Ureter (tissue), 1 donor: ENCODE measurements at regions not wholly inside any gene's neighbourhood (a gene's known extent, or its start where the extent isn't known, plus 50 kb on each side); places are given as distances from the start of the nearest gene placed in this dataset.

Experiments used
- DNase-seq: peaks from one replicate; pipeline ENCODE4 v3.0.0-alpha.2; 2020; ENCODE audit warnings: low spot score
- donor health status: DM: yes; HTN: yes; CAD: no.

GRCh38 chr16:82405736-82406135 lies 221.0 kb upstream of the CDH13 start:
- no peak for DNase-seq

DNA sequence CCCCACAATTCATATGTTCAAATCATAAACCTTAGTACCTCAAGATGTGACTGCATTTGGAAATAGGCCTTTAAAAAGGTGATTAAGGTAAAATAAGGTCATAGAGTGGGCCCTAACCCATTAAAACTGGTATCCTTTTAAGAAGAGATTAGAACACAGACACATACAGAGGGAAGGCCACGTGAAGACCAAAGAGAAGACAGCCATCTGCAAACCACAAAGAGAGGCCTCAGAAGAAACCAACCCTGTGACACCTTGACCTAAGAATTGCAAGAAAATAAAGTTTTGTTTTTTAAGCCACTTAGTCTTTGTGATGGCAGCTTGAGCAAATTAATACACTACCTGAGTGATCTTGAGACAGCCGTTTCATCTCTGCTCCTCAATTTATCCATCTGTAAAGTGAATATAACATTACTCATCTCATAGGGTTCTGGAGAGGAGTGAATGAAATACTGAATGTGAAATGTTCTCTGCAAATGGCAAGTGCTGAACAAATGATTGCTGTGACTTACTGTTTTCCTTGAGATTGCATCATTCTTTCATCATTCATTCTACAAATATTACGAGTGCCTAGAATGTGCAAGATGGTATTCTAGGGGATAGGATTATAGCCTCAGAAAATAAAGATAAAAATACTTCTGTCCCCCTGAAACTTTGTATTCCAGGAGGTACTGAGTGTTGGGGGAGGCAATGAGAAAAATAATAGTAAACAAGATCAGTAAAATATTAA lies 222.0 kb upstream of the CDH13 start:
- no peak for DNase-seq

- DNase-seq = no peak
Measured at GRCh38 chr16:82402665-82403218, 224.0 kb upstream of the CDH13 start.

DNA sequence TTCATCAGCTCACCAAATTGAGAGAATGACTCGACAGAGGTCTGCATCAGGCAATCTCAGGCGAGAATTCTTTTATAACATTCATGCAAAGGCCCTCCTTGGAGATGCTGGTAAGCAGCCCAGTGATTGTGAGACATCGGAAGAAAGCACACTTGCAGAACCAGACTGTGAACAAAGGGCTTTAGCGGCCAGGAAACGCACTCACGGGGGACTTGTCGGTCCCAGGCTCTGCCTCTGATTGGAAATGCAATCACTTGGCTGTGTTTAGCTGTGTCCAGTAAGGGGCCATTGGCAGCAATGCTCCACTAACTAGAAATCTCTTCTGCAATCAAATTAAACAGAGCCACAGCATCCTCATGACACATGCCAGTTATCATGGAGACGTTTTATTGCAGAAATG lies 226.7 kb upstream of the CDH13 start:
- DNase-seq = no peak

DNA sequence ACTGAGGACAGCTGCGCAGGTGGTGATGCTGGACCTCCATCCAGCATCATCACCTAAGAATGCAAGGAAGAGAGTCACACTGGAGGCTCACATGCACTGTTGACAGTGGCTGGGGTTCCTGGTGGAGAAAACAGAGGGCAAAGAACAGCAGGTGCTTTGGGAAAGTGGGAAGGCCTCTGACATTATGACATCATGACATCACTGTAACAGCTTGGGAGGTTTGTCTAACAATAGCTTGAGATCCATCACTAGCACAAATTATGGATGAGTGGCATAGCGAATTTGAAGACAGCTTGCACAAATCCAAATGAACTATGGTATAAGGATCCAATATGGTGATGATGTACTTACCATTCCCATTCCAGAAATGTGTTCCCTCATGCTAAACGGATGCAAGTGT lies 226.5 kb upstream of the MPHOSPH6 start:
- DNase-seq = no peak

GRCh38 chr16:82395212-82395611 lies 225.2 kb upstream of the MPHOSPH6 start:
- DNase-seq = no peak

DNA sequence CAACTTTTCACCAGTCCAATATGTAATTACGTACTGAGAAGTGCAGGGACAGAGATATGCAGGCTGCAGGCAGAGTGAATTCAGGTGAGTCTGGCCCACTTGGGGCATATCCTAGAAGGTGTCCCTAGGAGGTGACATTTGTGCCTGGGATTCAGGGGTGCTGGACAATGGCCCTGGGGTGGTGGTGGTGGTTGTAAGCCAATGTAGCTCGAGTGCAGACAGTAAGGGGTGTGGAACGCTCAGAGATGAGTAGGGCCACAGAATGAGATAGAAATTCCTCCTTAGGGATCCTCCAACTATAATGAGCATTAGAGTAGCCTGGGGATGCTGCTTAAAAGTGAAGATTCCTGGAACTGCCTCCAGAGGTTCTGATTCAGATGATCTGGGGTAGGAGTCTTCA lies 221.7 kb upstream of the MPHOSPH6 start:
- no peak for DNase-seq

DNA sequence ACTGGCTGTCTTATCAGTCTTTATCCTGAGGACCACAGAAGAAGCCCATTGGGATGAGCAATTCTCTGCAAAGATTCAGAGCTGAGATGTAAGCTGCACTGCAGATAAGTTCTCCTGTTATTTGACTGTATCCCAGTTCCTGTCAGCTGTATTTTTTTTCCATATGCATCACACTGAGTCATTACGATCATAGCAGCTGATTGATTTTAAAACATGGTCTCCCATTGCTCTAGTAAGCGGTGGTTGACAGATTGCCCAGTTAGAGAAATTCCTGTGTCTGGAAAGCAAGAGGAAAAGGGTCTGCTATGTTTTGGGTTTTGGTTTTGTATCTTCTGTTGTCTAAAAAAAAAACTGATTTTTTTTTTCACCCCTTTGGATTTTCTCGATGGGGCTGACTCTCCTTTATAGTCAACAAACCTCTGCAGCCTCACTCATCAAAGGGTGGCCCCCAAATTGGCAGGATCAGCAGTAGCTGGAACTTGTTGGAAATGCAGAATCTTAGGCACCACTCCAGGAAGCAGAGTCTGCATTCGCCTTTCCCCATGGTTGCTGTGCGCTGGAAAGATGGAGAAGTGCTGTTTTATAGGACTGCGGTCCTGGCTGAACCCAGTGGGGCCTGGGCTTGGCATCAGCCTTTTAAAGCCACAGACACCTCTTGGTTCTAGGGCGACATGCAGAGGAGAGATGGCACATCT lies 220.1 kb upstream of the MPHOSPH6 start:
- no peak for DNase-seq

GRCh38 chr16:82386761-82387160 lies 216.7 kb upstream of the MPHOSPH6 start:
- DNase-seq = no peak

DNA sequence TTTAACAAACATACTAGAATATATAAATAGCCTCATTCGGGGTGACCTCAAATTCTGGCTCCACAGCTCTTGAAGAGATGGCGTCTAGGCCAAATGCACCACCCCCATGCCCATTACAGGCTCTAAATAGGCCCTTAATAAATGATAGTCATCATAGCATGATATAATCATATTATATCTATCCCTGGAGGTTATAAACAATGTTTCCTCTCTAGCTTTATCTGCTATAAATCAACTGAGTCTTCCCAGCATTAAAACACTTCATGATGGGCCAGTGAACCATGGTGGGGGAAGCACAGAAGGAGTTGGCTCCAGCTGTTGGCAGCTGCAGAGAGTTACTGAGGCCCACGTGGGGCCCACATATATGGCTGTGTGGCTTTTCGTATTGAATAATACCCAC lies 214.9 kb upstream of the MPHOSPH6 start:
- no peak for DNase-seq

DNA sequence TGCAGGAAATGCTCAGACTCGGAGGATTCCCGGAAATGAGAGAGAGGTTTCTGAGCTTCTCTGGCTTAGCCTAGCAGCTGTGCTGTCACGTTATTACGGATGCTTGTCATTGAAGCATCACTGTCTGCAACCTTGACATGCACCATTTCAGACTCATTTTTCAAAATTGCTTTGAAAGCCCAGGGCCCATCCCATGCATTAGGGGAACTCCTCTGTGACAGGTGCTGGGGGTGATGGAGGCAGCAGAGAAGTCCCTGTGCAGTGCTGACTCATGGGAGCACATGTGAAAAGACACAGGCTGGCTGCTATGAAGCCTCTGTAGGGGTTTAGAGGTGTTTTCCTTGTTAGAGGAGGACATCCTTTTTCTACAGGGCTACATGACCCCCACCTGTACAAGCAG lies 214.0 kb upstream of the MPHOSPH6 start:
- DNase-seq = no peak

GRCh38 chr16:82382521-82382920 lies 212.5 kb upstream of the MPHOSPH6 start:
- no peak for DNase-seq

DNA sequence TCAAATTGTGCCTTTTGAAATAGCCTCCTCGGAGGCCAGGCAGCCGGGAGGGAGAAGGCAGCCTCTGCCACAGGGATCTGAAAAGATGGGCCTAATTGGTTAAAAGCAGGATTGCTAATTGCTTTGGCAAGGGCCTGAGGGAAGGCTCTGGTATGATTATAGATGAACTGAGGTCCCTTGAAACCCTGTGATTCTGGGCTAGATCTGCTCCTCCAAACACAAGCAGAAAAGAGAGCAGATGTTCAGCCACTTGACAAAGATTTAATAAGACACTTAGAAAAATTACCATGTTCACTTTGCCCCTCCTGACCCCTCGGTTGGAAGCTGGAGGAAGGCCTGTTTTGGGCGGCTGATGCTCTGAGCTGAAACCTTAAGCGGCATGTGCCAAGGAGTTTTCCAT lies 209.5 kb upstream of the MPHOSPH6 start:
- no peak for DNase-seq

DNA sequence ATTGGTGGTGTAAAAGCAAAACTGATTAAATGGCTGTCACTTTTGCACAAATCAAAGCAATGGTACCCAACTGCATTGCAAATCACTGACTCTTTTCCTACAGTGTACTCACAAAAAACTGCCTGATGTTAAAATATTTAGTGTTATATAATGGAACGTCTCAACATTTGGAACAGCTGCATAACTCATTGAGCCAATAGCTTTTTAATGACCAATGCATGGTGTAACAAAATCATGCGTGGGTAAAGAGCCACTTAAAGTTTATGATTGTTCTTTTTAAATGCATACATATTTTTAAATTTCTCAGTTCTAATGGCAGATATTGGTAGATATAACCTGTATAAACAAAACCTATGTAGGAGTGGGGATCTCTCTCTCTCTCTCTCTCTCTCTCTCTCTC lies 204.0 kb upstream of the MPHOSPH6 start:
- DNase-seq = no peak

- DNase-seq = no peak
Measured at GRCh38 chr16:82370282-82370681, 200.3 kb upstream of the MPHOSPH6 start.

DNA sequence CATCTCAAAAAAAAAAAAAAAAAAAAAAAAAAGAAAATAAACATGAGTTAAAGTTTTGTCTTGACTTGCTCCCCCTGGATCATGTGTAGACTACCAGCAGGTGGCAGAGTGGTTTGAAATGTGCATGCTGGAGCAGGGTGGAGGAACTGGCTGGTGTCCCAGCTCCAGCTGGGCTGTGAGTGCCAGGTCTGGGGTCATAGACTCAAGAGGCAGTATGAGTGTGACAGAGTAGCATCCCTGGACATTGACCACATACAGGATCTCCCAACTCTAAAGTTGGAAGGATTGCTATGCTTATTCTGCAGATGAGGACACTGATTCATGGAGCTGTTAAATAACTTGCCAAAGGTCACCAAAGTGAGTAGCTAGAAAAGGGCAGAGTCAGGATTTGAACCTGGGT lies 198.0 kb upstream of the MPHOSPH6 start:
- no peak for DNase-seq

- no peak for DNase-seq
Measured at GRCh38 chr16:82366462-82366861, 196.4 kb upstream of the MPHOSPH6 start.

GRCh38 chr16:82364690-82365089 lies 194.7 kb upstream of the MPHOSPH6 start:
- no peak for DNase-seq

- DNase-seq = no peak
Measured at GRCh38 chr16:82363026-82363816, 193.2 kb upstream of the MPHOSPH6 start.

DNA sequence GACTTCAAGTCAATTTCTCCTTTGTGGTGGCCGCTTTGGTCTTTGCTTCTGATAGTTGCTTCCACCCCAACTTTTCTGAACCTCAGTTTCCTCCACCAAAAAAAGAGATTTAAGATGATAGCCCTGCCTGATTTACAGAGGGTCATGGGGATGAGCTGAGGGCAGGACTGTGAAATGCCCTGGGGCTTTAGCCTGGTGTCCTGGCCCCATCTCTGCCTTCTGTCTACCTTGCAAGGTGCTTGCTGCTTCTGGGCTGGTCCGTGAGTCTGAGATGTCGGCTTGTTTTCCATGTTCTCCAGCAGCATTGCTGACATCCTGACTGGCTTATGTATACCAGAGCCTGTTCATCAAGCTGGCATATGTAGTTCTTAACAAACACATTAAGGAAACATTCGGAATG lies 191.9 kb upstream of the MPHOSPH6 start:
- no peak for DNase-seq

GRCh38 chr16:82360024-82360783 lies 190.2 kb upstream of the MPHOSPH6 start:
- no peak for DNase-seq
